Stomach (tissue), 4 donors: ENCODE measurements at regions not wholly inside any gene's neighbourhood (a gene's known extent, or its start where the extent isn't known, plus 50 kb on each side); places are given as distances from the start of the nearest gene placed in this dataset.

Experiments used
- CTCF ChIP-seq, 7 experiments: fragments of 450-650 bp in 4 of 7; fragments of 200-600 bp in 3 of 7; sonication (generic) in 3 of 7; IDR thresholded peaks; one replicate each; pipeline ENCODE4 v1.5.1; 2016 to 2019; ENCODE audit warnings: antibody characterized with exemption in 7 of 7, control low read depth in 2 of 7, mild to moderate bottlenecking in 1 of 7
- POLR2A ChIP-seq, 4 donors: fragments of 450-650 bp; IDR thresholded peaks; one replicate each; pipeline ENCODE4 v1.6.1; 2016; ENCODE audit warnings: antibody characterized with exemption in 4 of 4, control low read depth in 2 of 4, mild to moderate bottlenecking in 1 of 4, moderate library complexity in 1 of 4

GRCh38 chr14:84025106-84026012 is 1504.6 kb upstream of the FLRT2 start:
- no peak for TF ChIP-seq POLR2A (IDR thresholded peaks at IDR 0.05)
- TF ChIP-seq CTCF (IDR thresholded peaks at IDR 0.05), result no peak
